ENCODE measurements at regions not wholly inside any gene's neighbourhood (a gene's known extent, or its start where the extent isn't known, plus 50 kb on each side); places are given as distances from the start of the nearest gene placed in this dataset.

GRCh38 chr3:110413807-110414748, 657.5 kb upstream of the NECTIN3 start:
- TF ChIP-seq CTCF (conservative IDR thresholded peaks at IDR 0.05), result no peak
- no peaks in the 10 kb centered on the region for H3K9me3 Mint-ChIP-seq
- H3K36me3 Mint-ChIP-seq, result no peaks in the 10 kb centered on the region
- H3K27ac Mint-ChIP-seq, result no peak overlapping the region
- no peak overlapping the region for H3K4me3 Mint-ChIP-seq
- no peak for DNase-seq (ENCODE audit: extremely low spot score, unreplicated experiment)
- H3K4me1 Mint-ChIP-seq (ENCODE audit: unreplicated experiment), result no peaks in the 10 kb centered on the region
- no peaks in the 10 kb centered on the region for H3K27me3 Mint-ChIP-seq

- no peak overlapping the region for H3K27ac Mint-ChIP-seq
- H3K27me3 Mint-ChIP-seq, result no peaks in the 10 kb centered on the region
- no peaks in the 10 kb centered on the region for H3K4me1 Mint-ChIP-seq (ENCODE audit: unreplicated experiment)
- no peaks in the 10 kb centered on the region for H3K9me3 Mint-ChIP-seq
- TF ChIP-seq CTCF (conservative IDR thresholded peaks at IDR 0.05), result no peak
- H3K36me3 Mint-ChIP-seq, result no peaks in the 10 kb centered on the region
- no peak overlapping the region for H3K4me3 Mint-ChIP-seq
- DNase-seq (ENCODE audit: extremely low spot score, unreplicated experiment), result no peak
Measured at GRCh38 chr3:110414855-110415254, 656.8 kb upstream of the NECTIN3 start.

GRCh38 chr3:110419096-110419495, 652.5 kb upstream of the NECTIN3 start:
- DNase-seq (ENCODE audit: extremely low spot score, unreplicated experiment), result no peak
- H3K27ac Mint-ChIP-seq, result no peak overlapping the region
- H3K27me3 Mint-ChIP-seq, result no peaks in the 10 kb centered on the region
- H3K4me3 Mint-ChIP-seq, result no peak overlapping the region
- H3K4me1 Mint-ChIP-seq (ENCODE audit: unreplicated experiment), result no peaks in the 10 kb centered on the region
- TF ChIP-seq CTCF (conservative IDR thresholded peaks at IDR 0.05), result no peak
- no peaks in the 10 kb centered on the region for H3K36me3 Mint-ChIP-seq
- H3K9me3 Mint-ChIP-seq, result no peaks in the 10 kb centered on the region

GRCh38 chr3:110419601-110420000, 652.0 kb upstream of the NECTIN3 start:
- H3K9me3 Mint-ChIP-seq, result no peaks in the 10 kb centered on the region
- H3K4me1 Mint-ChIP-seq (ENCODE audit: unreplicated experiment), result no peaks in the 10 kb centered on the region
- TF ChIP-seq CTCF (conservative IDR thresholded peaks at IDR 0.05), result no peak
- DNase-seq (ENCODE audit: extremely low spot score, unreplicated experiment), result no peak
- H3K4me3 Mint-ChIP-seq, result no peak overlapping the region
- no peaks in the 10 kb centered on the region for H3K36me3 Mint-ChIP-seq
- H3K27me3 Mint-ChIP-seq, result no peaks in the 10 kb centered on the region
- no peak overlapping the region for H3K27ac Mint-ChIP-seq

GRCh38 chr3:110420158-110420641, 651.4 kb upstream of the NECTIN3 start:
- TF ChIP-seq CTCF (conservative IDR thresholded peaks at IDR 0.05), result no peak
- Mint-ChIP-seq H3K27me3 (no peaks in the 10 kb centered on the region), H3K27ac (no peak overlapping the region), H3K36me3 (no peaks in the 10 kb centered on the region), H3K9me3 (no peaks in the 10 kb centered on the region), H3K4me1 (ENCODE audit: unreplicated experiment) (no peaks in the 10 kb centered on the region), H3K4me3 (no peak overlapping the region)
- DNase-seq (ENCODE audit: extremely low spot score, unreplicated experiment), result no peak
